ENCODE measurements at regions not wholly inside any gene's neighbourhood (a gene's known extent, or its start where the extent isn't known, plus 50 kb on each side); places are given as distances from the start of the nearest gene placed in this dataset.
"Not testable (repeated sequence)": the region's sequence is repeated elsewhere in the genome, so short reads cannot be mapped to it uniquely, and the experiment has no call there.

- no peaks in the 10 kb centered on the region for H3K4me1 ChIP-seq (ENCODE audit: control insufficient read depth in 2 of 3, insufficient read depth in 2 of 3, low read depth in 1 of 3, low read length in 3 of 3)
- no peaks in the 10 kb centered on the region for H3K9me3 ChIP-seq (ENCODE audit: control insufficient read depth in 2 of 3, insufficient read depth in 1 of 3, low read length in 3 of 3)
- intact Hi-C loops (cut with DNase I): no loop called here
- FAIRE-seq (no peak), DNase-seq (no peak)
- H3K9ac ChIP-seq (ENCODE audit: low read length in 3 of 3): no peak overlapping the region
- no peaks in the 10 kb centered on the region for H3K27me3 ChIP-seq (ENCODE audit: control insufficient read depth, insufficient read depth, low read length)
- H3K27ac ChIP-seq (ENCODE audit: low read depth in 2 of 2, low read length in 2 of 2): no peak overlapping the region
- H3K4me3 ChIP-seq (ENCODE audit: low read length in 3 of 3): no peak overlapping the region
- TF ChIP-seq CTCF (IDR thresholded peaks at IDR 0.05; ENCODE audit: borderline replicate concordance, extremely low read depth, insufficient read depth): no peak
- H3K36me3 ChIP-seq (ENCODE audit: control insufficient read depth in 2 of 3, insufficient read depth in 3 of 3, low read length in 3 of 3): no peaks in the 10 kb centered on the region
Measured at GRCh38 chr13:24986826-24987225, 109.1 kb upstream of the PABPC3 start.

- H3K9ac ChIP-seq (ENCODE audit: low read length in 3 of 3); intact Hi-C loops (cut with DNase I); FAIRE-seq; H3K27ac ChIP-seq (ENCODE audit: low read depth in 2 of 2, low read length in 2 of 2); H3K36me3 ChIP-seq (ENCODE audit: control insufficient read depth in 2 of 3, insufficient read depth in 3 of 3, low read length in 3 of 3); DNase-seq; H3K4me1 ChIP-seq (ENCODE audit: control insufficient read depth in 2 of 3, insufficient read depth in 2 of 3, low read depth in 1 of 3, low read length in 3 of 3); H3K27me3 ChIP-seq (ENCODE audit: control insufficient read depth, insufficient read depth, low read length); H3K4me3 ChIP-seq (ENCODE audit: low read length in 3 of 3); H3K9me3 ChIP-seq (ENCODE audit: control insufficient read depth in 2 of 3, insufficient read depth in 1 of 3, low read length in 3 of 3): not testable (repeated sequence)
Measured at GRCh38 chr13:24989959-24990358, 106.0 kb upstream of the PABPC3 start.

GRCh38 chr13:24992946-24993345 lies 103.0 kb upstream of the PABPC3 start:
- FAIRE-seq; H3K27ac ChIP-seq (ENCODE audit: low read depth in 2 of 2, low read length in 2 of 2); H3K4me3 ChIP-seq (ENCODE audit: low read length in 3 of 3); H3K27me3 ChIP-seq (ENCODE audit: control insufficient read depth, insufficient read depth, low read length); H3K9me3 ChIP-seq (ENCODE audit: control insufficient read depth in 2 of 3, insufficient read depth in 1 of 3, low read length in 3 of 3); DNase-seq; intact Hi-C loops (cut with DNase I); H3K36me3 ChIP-seq (ENCODE audit: control insufficient read depth in 2 of 3, insufficient read depth in 3 of 3, low read length in 3 of 3); H3K9ac ChIP-seq (ENCODE audit: low read length in 3 of 3); H3K4me1 ChIP-seq (ENCODE audit: control insufficient read depth in 2 of 3, insufficient read depth in 2 of 3, low read depth in 1 of 3, low read length in 3 of 3): not testable (repeated sequence)

GRCh38 chr13:24995225-24995804 lies 100.6 kb upstream of the PABPC3 start:
- no peaks in the 10 kb centered on the region for H3K27me3 ChIP-seq (ENCODE audit: control insufficient read depth, insufficient read depth, low read length)
- H3K4me1 ChIP-seq (ENCODE audit: control insufficient read depth in 2 of 3, insufficient read depth in 2 of 3, low read depth in 1 of 3, low read length in 3 of 3): no peaks in the 10 kb centered on the region
- H3K4me3 ChIP-seq (ENCODE audit: low read length in 3 of 3): no peak overlapping the region
- intact Hi-C loops (cut with DNase I): no loop called here
- no peaks in the 10 kb centered on the region for H3K36me3 ChIP-seq (ENCODE audit: control insufficient read depth in 2 of 3, insufficient read depth in 3 of 3, low read length in 3 of 3)
- H3K9me3 ChIP-seq (ENCODE audit: control insufficient read depth in 2 of 3, insufficient read depth in 1 of 3, low read length in 3 of 3): no peaks in the 10 kb centered on the region
- no peak overlapping the region for H3K9ac ChIP-seq (ENCODE audit: low read length in 3 of 3)
- DNase-seq (peak in 4 of 5 donors; percentile 62 to 89 (median 74)), FAIRE-seq (peak; percentile 85)
- TF ChIP-seq CTCF (IDR thresholded peaks at IDR 0.05; ENCODE audit: borderline replicate concordance, extremely low read depth, insufficient read depth): peak; percentile 78
- H3K27ac ChIP-seq (ENCODE audit: low read depth in 2 of 2, low read length in 2 of 2): no peak overlapping the region

All from kidney (tissue), 13 donors.